ENCODE measurements at regions not wholly inside any gene's neighbourhood (a gene's known extent, or its start where the extent isn't known, plus 50 kb on each side); places are given as distances from the start of the nearest gene placed in this dataset.
"Not testable (repeated sequence)": the region's sequence is repeated elsewhere in the genome, so short reads cannot be mapped to it uniquely, and the experiment has no call there.

- H3K27ac ChIP-seq: no peak overlapping the region
- WGBS: 85% methylated on average over 4 of the region's 4 CpGs
These were observed 1170.7 kb upstream of the SLC39A10 start for GRCh38 chr2:194486326-194486725.

GRCh38 chr2:194483041-194483440, 1174.0 kb upstream of the SLC39A10 start:
- Histone ChIP-seq H3K9me3 (no peaks in the 10 kb centered on the region), H3K4me1 (no peaks in the 10 kb centered on the region), H3K27ac (no peak overlapping the region), H3K36me3 (no peaks in the 10 kb centered on the region), H3K27me3 (no peaks in the 10 kb centered on the region), H3K4me3 (no peak overlapping the region)
- 54% methylated on average over 1 of the region's 1 CpG for WGBS
- DNase-seq (ENCODE audit: low spot score in 2 of 2): no peak
- TF ChIP-seq CTCF (IDR thresholded peaks at IDR 0.05) (no peak), EP300 (IDR thresholded peaks at IDR 0.05) (no peak), POLR2A (IDR thresholded peaks at IDR 0.05) (no peak), POLR2AphosphoS5 (IDR thresholded peaks at IDR 0.05) (no peak)

More at GRCh38 chr2:194486326-194486725, 1170.7 kb upstream of the SLC39A10 start:
- Histone ChIP-seq H3K4me1 (no peaks in the 10 kb centered on the region), H3K36me3 (no peaks in the 10 kb centered on the region), H3K9me3 (no peaks in the 10 kb centered on the region), H3K27me3 (no peaks in the 10 kb centered on the region), H3K4me3 (no peak overlapping the region)
- TF ChIP-seq CTCF (IDR thresholded peaks at IDR 0.05) (no peak), EP300 (IDR thresholded peaks at IDR 0.05) (no peak), POLR2A (IDR thresholded peaks at IDR 0.05) (no peak), POLR2AphosphoS5 (IDR thresholded peaks at IDR 0.05) (no peak)
- no peak for DNase-seq (ENCODE audit: low spot score in 2 of 2)

GRCh38 chr2:194465641-194466040, 1191.4 kb upstream of the SLC39A10 start:
- Histone ChIP-seq H3K9me3 (no peaks in the 10 kb centered on the region), H3K36me3 (no peaks in the 10 kb centered on the region), H3K4me3 (no peak overlapping the region), H3K27me3 (no peaks in the 10 kb centered on the region), H3K4me1 (no peaks in the 10 kb centered on the region), H3K27ac (no peak overlapping the region)
- no peak for TF ChIP-seq CTCF (IDR thresholded peaks at IDR 0.05)
- TF ChIP-seq POLR2AphosphoS5 (IDR thresholded peaks at IDR 0.05): no peak
- TF ChIP-seq POLR2A (IDR thresholded peaks at IDR 0.05): no peak
- TF ChIP-seq EP300 (IDR thresholded peaks at IDR 0.05): no peak
- 54% methylated on average over 3 of the region's 3 CpGs for WGBS
- no peak for DNase-seq (ENCODE audit: low spot score in 2 of 2)

GRCh38 chr2:194464964-194465638, 1191.9 kb upstream of the SLC39A10 start:
- H3K36me3 ChIP-seq: no peaks in the 10 kb centered on the region
- TF ChIP-seq POLR2A (IDR thresholded peaks at IDR 0.05): no peak
- no peak for TF ChIP-seq POLR2AphosphoS5 (IDR thresholded peaks at IDR 0.05)
- no peak for TF ChIP-seq CTCF (IDR thresholded peaks at IDR 0.05)
- TF ChIP-seq EP300 (IDR thresholded peaks at IDR 0.05): no peak
- no peaks in the 10 kb centered on the region for H3K9me3 ChIP-seq
- no peaks in the 10 kb centered on the region for H3K27me3 ChIP-seq
- H3K4me3 ChIP-seq: no peak overlapping the region
- no peak overlapping the region for H3K27ac ChIP-seq
- 74% methylated on average over 8 of the region's 8 CpGs for WGBS
- no peaks in the 10 kb centered on the region for H3K4me1 ChIP-seq
- DNase-seq (ENCODE audit: low spot score in 2 of 2): no peak

GRCh38 chr2:194462883-194463282, 1194.1 kb upstream of the SLC39A10 start:
- not testable (repeated sequence) for H3K27me3 ChIP-seq; H3K4me1 ChIP-seq; H3K9me3 ChIP-seq; H3K36me3 ChIP-seq; H3K4me3 ChIP-seq; H3K27ac ChIP-seq; DNase-seq (ENCODE audit: low spot score in 2 of 2)
- WGBS: 48% methylated on average over 2 of the region's 2 CpGs

- H3K4me3 ChIP-seq: no peak overlapping the region
- DNase-seq (ENCODE audit: low spot score in 2 of 2): no peak
- no peaks in the 10 kb centered on the region for H3K36me3 ChIP-seq
- H3K4me1 ChIP-seq: no peaks in the 10 kb centered on the region
- no peak for TF ChIP-seq POLR2A (IDR thresholded peaks at IDR 0.05)
- no peak for TF ChIP-seq CTCF (IDR thresholded peaks at IDR 0.05)
- TF ChIP-seq EP300 (IDR thresholded peaks at IDR 0.05): no peak
- TF ChIP-seq POLR2AphosphoS5 (IDR thresholded peaks at IDR 0.05): no peak
- H3K27ac ChIP-seq: no peak overlapping the region
- WGBS: 60% methylated on average over 2 of the region's 2 CpGs
- H3K9me3 ChIP-seq: no peaks in the 10 kb centered on the region
- no peaks in the 10 kb centered on the region for H3K27me3 ChIP-seq
These were observed 1201.7 kb upstream of the SLC39A10 start for GRCh38 chr2:194455358-194455757.

All from suprapubic skin (tissue), 4 donors.